ACHN (cell line): ENCODE measurements at regions not wholly inside any gene's neighbourhood (a gene's known extent, or its start where the extent isn't known, plus 50 kb on each side); places are given as distances from the start of the nearest gene placed in this dataset.
A peak's percentile ranks its signal among the peaks of the same experiment; 100 is the strongest.

Experiments used
- DNase-seq: peaks from one replicate; pipeline ENCODE4 v3.0.0-alpha.2; 2015
- in situ Hi-C: cut with HindIII; loops from 2 replicates; pipeline ENCODE4 v1.10.0; 2017; ENCODE audit warnings: low sequenced_read_pairs, low pct_ligation_motif_present, low pct_unique_long_range_greater_than_20kb

GRCh38 chr12:87121896-87122295 lies 865.7 kb upstream of the MGAT4C start:
- in situ Hi-C loops, result no loop called here

DNA sequence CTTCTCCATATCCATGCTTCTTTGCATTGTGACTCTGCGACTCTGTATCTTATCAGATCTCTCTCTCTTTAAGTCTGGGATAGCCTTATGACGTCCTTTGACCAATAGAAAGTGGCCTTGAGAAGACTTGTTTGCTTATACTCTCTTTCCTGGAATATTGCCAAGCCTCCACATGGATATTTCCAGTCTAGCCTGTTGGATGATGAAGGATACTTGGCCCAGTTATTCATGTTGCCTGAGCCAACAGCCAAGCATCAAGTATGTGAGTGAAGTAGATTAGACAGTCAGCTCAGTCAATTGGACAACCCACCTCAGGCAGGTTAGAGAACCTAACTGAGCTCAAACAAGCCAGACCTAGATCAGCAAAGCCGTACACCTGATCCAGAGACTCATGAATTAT lies 864.2 kb upstream of the MGAT4C start:
- no peak for DNase-seq
- in situ Hi-C loops, result no loop called here

More at GRCh38 chr12:87121896-87122295, 865.7 kb upstream of the MGAT4C start:
- no peak for DNase-seq

DNA sequence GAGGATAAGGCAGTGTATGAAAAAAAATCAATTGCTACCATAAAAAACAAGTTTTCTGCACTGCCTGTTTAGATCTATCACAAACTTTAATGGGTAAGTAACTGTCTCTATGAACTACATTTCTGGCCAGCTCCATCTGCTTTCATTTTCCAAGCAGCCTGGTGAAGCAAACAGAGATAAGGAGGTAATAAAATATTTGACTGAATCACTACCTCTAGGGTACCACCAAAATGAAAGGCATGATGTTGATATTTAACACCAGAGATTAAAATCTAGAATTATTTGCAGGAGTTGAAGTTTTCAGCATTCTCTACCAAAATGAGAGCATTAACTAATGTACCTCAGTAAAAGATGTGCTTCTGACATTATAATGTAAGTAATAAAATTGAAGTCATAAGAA lies 863.5 kb upstream of the MGAT4C start:
- DNase-seq, result no peak
- in situ Hi-C loops, result no loop called here

DNA sequence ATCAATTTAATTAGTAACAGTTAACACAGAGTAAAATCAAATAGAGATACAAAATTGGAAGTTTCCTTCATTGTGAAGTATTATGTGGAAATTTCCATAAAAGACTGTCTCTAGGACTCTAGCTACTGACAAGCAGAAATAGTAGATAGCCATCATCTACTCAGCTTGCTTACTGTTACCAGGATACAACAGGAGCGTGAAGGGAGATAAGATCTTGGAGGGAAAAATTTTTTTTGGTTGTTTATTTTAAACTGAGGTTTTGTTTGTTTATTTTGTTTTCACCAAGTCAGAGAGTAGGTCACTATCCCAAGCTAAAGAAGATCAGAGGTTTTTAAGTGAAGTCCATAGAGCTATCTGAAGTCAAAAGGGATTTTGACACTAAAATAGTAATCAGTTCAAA lies 861.3 kb upstream of the MGAT4C start:
- DNase-seq, result no peak

DNA sequence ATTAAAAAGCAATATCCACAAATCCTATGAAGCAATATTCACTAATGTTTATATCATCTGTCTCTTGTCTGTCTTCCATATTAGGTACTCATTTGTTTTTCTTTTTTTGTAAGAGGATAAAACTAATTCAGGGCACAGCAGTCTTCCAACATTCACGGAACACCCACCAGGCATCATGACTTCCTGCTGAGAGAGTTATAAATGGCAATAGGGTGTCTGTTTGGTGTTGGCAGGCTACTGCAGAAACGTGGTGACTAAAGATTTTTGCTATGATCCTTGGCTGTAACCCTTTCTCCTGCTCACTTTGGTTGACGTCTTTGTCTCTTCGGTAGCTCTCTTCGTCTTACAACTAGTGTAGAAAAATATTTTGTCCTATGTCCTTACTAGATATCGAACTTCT lies 860.6 kb upstream of the MGAT4C start:
- in situ Hi-C loops, result no loop called here
- no peak for DNase-seq

More for the DNA sequence above, 861.3 kb upstream of the MGAT4C start:
- in situ Hi-C loops, result no loop called here

- DNase-seq, result no peak
- in situ Hi-C loops, result no loop called here
Observed at GRCh38 chr12:87112571-87113345, 856.6 kb upstream of the MGAT4C start.

- in situ Hi-C loops, result no loop called here
- DNase-seq, result no peak
Observed at GRCh38 chr12:87107766-87108165, 851.6 kb upstream of the MGAT4C start.

GRCh38 chr12:87107270-87107669 lies 851.1 kb upstream of the MGAT4C start:
- in situ Hi-C loops, result no loop called here

DNA sequence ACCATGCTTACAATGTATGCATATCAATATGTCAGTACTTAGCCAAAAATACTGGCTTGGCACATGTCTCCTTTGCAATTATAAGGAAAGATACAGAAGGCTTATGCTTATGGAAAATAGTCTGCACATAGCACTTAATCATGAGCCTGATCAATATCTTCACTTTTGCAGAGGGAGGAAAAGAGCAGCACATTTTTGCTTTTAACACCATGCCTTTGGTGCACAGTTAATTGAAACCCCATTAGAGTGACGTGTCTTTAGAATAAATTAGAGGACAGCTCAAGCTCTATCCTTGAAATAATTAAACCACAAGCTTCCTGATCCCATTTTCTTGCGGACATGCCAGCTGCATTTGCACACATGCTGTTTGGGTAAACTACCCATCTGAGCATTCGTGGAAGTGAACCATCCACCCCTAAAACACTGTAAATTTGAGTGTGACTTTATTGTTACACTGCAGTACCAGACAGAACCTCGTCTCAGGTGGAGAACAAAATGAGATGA lies 839.9 kb upstream of the MGAT4C start:
- in situ Hi-C loops, result no loop called here
- no peak for DNase-seq

More at GRCh38 chr12:87107270-87107669, 851.1 kb upstream of the MGAT4C start:
- DNase-seq, result no peak

- in situ Hi-C loops, result no loop called here
- DNase-seq, result no peak
Observed at GRCh38 chr12:87094356-87094755, 838.2 kb upstream of the MGAT4C start.

- in situ Hi-C loops, result no loop called here
- DNase-seq, result no peak
Observed at GRCh38 chr12:87092421-87092820, 836.2 kb upstream of the MGAT4C start.

GRCh38 chr12:87086118-87086891 lies 830.1 kb upstream of the MGAT4C start:
- no peak for DNase-seq
- in situ Hi-C loops, result no loop called here

- in situ Hi-C loops, result no loop called here
- DNase-seq, result no peak
Observed at GRCh38 chr12:87085286-87085685, 829.1 kb upstream of the MGAT4C start.

DNA sequence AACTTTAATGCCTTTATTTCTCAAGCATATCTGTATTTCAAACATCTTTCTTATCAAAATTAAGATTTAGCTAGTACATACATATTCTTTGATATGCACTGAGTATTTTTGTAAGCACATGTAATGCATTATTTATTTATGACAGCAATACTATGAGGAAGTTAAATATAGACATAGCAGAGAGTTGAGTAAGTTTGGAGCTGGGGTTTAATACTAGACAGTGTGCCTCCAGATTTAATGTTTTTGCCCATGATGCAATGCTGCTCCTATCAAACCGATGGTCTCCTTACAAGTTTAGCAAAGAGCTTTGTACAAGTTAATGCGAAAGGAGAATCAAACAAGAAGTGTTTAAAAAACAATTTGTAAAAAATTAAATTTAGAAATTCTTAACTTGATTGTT lies 826.6 kb upstream of the MGAT4C start:
- in situ Hi-C loops, result no loop called here
- no peak for DNase-seq

DNA sequence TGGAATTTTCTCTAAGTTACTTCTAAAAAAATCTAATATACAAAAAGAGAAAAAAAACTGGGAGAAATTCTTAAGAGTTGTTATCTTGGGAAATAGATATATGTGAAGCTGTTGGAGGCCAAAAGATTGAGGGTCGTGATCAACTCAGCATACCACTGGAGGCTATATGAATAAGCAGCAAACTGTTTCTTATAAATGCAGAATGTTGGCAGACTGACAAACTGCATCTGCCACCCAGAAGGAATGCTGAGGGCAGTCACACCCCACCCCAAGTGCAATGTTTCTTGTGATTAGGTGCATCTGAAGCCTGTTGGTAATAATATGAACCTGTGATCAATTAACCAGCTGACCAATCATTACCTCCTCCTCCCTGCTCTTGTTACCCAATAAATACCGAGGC lies 818.6 kb upstream of the MGAT4C start:
- peak; percentile 14 for DNase-seq
- in situ Hi-C loops, result no loop called here

GRCh38 chr12:87066326-87066725 lies 810.1 kb upstream of the MGAT4C start:
- in situ Hi-C loops, result no loop called here
- DNase-seq, result no peak

DNA sequence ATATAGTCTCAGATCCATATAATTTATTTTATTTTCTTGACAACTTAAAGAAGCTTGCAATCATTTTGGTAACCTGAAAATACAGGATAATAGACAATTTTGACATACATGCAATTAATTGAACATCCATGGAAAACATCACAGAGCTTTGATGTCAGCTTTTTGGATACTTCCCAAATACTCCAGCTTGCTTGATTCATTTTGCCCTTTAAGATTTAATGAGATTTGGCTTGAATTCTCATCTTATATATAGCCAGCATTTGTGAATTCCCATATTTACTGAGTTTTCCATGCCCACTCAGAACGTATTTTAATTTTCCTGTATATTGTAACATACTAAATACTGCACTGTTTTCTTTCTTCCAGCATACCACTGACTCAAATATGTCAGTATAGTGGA lies 803.0 kb upstream of the MGAT4C start:
- in situ Hi-C loops, result no loop called here

DNA sequence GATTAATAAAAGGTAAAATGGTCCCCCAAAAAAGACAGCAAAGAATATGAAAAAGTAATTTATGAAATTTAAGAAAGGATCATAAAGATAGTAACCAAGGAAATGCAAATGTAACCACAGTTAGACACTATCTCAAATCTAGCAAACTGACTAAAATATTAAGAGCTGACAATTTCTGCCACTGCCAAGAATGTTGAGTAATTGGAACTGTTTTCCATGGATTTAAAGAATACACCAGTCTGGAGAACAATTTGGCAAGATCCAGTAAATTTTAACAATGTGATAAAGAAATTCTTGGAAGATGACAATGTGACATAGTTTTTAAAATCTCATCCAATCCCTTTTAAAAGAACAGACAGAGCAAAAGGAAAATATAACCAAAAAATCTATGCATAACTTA lies 798.0 kb upstream of the MGAT4C start:
- no peak for DNase-seq
- in situ Hi-C loops, result no loop called here

More for the DNA sequence above, 803.0 kb upstream of the MGAT4C start:
- DNase-seq, result no peak

- in situ Hi-C loops, result no loop called here
- DNase-seq, result no peak
Observed at GRCh38 chr12:87051621-87052020, 795.4 kb upstream of the MGAT4C start.

DNA sequence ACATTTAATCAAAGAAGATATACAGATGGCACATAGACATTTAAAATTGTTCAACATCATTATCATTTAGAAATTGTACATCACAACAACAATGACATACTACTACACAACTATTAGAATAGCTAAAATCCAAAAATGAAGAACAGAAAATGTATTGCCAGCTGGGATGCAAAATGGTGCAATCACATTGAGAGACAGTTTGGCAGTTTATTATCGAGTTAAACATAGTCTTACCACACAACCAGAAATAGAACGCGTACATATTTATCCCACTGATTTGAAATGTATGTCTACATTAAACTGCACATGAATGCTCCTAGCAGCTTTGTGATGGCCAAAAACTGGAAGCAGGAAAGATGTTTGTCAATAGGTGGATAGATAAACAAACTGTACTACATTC lies 791.5 kb upstream of the MGAT4C start:
- no peak for DNase-seq
- in situ Hi-C loops, result no loop called here
